Panc1 (cell line): ENCODE measurements at regions not wholly inside any gene's neighbourhood (a gene's known extent, or its start where the extent isn't known, plus 50 kb on each side); places are given as distances from the start of the nearest gene placed in this dataset.

Source experiments
- CTCF ChIP-seq: fragments of 450-650 bp; IDR thresholded peaks from 2 replicates; pipeline ENCODE4 v1.5.1; 2017; ENCODE audit warnings: mild to moderate bottlenecking
- POLR2AphosphoS5 ChIP-seq: IDR thresholded peaks from 2 replicates; pipeline ENCODE4 v1.6.1; 2012; ENCODE audit warnings: mild to moderate bottlenecking, low read depth, low read length, moderate library complexity
- TCF7L2 ChIP-seq: IDR thresholded peaks from 2 replicates; pipeline ENCODE4 v1.6.1; 2011; ENCODE audit warnings: mild to moderate bottlenecking, low read depth, low read length, inconsistent platforms

GRCh38 chr1:30330644-30331043 lies 392.7 kb downstream of the MATN1 start:
- TF ChIP-seq CTCF (no peak), POLR2AphosphoS5 (no peak), TCF7L2 (no peak)
